ENCODE measurements at regions not wholly inside any gene's neighbourhood (a gene's known extent, or its start where the extent isn't known, plus 50 kb on each side); places are given as distances from the start of the nearest gene placed in this dataset.

DNA sequence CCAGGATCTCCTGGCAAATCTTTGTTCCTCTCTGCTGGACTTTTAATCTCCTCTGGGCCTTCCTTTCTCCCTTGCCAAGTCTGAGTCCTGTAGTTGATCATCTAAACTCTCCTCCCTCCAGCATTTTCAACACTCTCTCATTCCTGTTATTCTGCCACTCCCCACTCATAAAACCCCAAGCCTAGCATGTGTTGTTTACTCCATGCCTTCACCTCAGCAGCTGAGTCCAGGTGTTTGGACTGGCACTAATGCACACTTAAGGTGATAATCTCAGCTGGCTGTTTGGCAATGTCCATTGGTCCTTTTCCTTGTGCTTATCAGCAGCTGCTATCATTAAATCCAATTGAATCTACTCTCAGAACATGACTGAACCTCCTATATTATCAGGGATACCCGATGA is 876.8 kb upstream of the TENM4 start:
- H3K27me3 ChIP-seq, result no peaks in the 10 kb centered on the region
- no peak overlapping the region for H3K27ac ChIP-seq
- no peak for TF ChIP-seq CTCF (IDR thresholded peaks at IDR 0.05 in 4 of 5, conservative IDR thresholded peaks at IDR 0.05 in 1 of 5)
- H3K4me3 ChIP-seq, result no peak overlapping the region
- H3K9me3 ChIP-seq, result no peaks in the 10 kb centered on the region
- H3K36me3 ChIP-seq, result no peaks in the 10 kb centered on the region
- ATAC-seq, result no peak
- H3K4me1 ChIP-seq, result no peaks in the 10 kb centered on the region
- in situ Hi-C loops (cut with MboI; ENCODE audit: low sequenced_read_pairs in 4 of 4), result no loop called here
- intact Hi-C loops (cut with DNase I; ENCODE audit: low total_unique reads), result no loop called here
- no peak for DNase-seq

DNA sequence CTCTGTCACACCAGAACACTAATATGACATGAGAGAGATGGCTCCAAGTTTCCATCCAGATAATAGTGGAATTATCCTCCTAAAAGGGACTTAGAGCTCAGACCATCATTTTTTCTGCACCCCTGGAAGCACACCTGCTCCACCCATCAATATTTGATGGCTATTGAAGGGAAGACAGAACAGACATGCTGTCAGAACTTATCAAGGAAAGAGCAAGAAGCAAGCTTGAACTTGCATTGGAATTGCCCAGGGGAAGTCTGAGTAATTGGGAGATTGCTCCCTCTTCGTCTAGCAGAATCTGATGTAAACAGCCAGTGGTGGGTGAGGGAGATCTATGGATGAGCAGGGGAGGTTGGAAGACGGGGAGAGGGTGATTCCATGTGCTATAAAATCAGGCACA is 874.4 kb upstream of the TENM4 start:
- no peak for TF ChIP-seq POLR2A (IDR thresholded peaks at IDR 0.05)
- TF ChIP-seq CTCF (IDR thresholded peaks at IDR 0.05 in 4 of 5, conservative IDR thresholded peaks at IDR 0.05 in 1 of 5), result no peak
- H3K4me3 ChIP-seq, result no peak overlapping the region
- ATAC-seq (no peak), DNase-seq (no peak)
- H3K27ac ChIP-seq, result no peak overlapping the region
- H3K27me3 ChIP-seq, result no peaks in the 10 kb centered on the region
- in situ Hi-C loops (cut with MboI; ENCODE audit: low sequenced_read_pairs in 4 of 4), result no loop called here
- H3K4me1 ChIP-seq, result no peaks in the 10 kb centered on the region
- H3K9me3 ChIP-seq, result no peaks in the 10 kb centered on the region
- intact Hi-C loops (cut with DNase I; ENCODE audit: low total_unique reads), result no loop called here
- no peaks in the 10 kb centered on the region for H3K36me3 ChIP-seq

DNA sequence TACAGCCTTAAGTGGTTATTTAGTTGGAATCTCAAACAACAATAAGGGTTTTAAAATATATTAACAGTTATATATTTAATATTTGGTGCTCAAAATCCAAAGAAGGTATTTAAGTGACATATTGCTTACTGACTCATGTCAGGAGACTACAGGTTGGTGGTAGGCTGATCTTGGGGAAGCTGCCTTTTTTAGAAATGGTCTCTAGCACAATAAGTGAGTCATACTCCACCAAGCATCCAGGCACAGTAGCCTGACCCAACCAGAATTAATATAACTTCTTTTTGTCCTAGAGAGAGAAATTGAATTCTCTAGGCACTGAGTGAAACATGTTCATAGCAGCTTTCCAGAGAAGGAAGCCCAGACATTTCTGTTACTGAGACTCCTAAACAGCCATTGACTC is 868.5 kb upstream of the TENM4 start:
- ATAC-seq, result no peak

DNA sequence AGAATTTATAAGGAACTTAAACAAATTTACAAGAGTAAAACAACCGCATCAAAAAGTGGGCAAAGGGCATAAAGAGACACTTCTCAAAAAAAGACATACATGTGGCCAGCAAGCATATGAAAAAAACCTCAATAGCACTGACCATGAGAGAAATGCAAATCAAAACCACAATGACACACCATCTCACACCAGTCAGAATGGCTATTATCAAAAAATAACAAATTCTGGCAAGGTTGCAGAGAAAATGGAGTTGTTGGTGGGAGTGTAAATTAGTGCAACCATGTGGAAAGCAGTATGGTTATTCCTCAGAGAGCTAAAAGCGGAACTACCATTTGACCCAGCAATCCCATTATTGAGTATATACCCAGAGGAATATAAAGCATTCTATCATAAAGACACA is 866.8 kb upstream of the TENM4 start:
- H3K36me3 ChIP-seq, result no peaks in the 10 kb centered on the region
- TF ChIP-seq CTCF (IDR thresholded peaks at IDR 0.05 in 4 of 5, conservative IDR thresholded peaks at IDR 0.05 in 1 of 5) (no peak), POLR2A (IDR thresholded peaks at IDR 0.05) (no peak)
- ATAC-seq (no peak), DNase-seq (no peak)
- intact Hi-C loops (cut with DNase I; ENCODE audit: low total_unique reads) (no loop called here), in situ Hi-C loops (cut with MboI; ENCODE audit: low sequenced_read_pairs in 4 of 4) (no loop called here)
- no peaks in the 10 kb centered on the region for H3K4me1 ChIP-seq
- no peak overlapping the region for H3K27ac ChIP-seq
- no peaks in the 10 kb centered on the region for H3K9me3 ChIP-seq
- no peak overlapping the region for H3K4me3 ChIP-seq
- no peaks in the 10 kb centered on the region for H3K27me3 ChIP-seq

More for the DNA sequence above, 868.5 kb upstream of the TENM4 start:
- no peaks in the 10 kb centered on the region for H3K36me3 ChIP-seq
- H3K4me1 ChIP-seq, result no peaks in the 10 kb centered on the region
- intact Hi-C loops (cut with DNase I; ENCODE audit: low total_unique reads), result no loop called here
- in situ Hi-C loops (cut with MboI; ENCODE audit: low sequenced_read_pairs in 4 of 4), result no loop called here
- no peak for DNase-seq
- no peak for TF ChIP-seq CTCF (IDR thresholded peaks at IDR 0.05 in 4 of 5, conservative IDR thresholded peaks at IDR 0.05 in 1 of 5)
- no peak for TF ChIP-seq POLR2A (IDR thresholded peaks at IDR 0.05)
- no peaks in the 10 kb centered on the region for H3K9me3 ChIP-seq
- H3K27me3 ChIP-seq, result no peaks in the 10 kb centered on the region
- no peak overlapping the region for H3K4me3 ChIP-seq
- no peak overlapping the region for H3K27ac ChIP-seq

- intact Hi-C loops (cut with DNase I; ENCODE audit: low total_unique reads), result no loop called here
Measured at GRCh38 chr11:80297858-80298632, 857.2 kb upstream of the TENM4 start.

More at GRCh38 chr11:80297858-80298632, 857.2 kb upstream of the TENM4 start:
- H3K36me3 ChIP-seq, result no peaks in the 10 kb centered on the region
- in situ Hi-C loops (cut with MboI; ENCODE audit: low sequenced_read_pairs in 4 of 4), result no loop called here
- DNase-seq, result no peak
- ATAC-seq, result no peak
- H3K27me3 ChIP-seq, result no peaks in the 10 kb centered on the region
- TF ChIP-seq CTCF (IDR thresholded peaks at IDR 0.05 in 4 of 5, conservative IDR thresholded peaks at IDR 0.05 in 1 of 5) (no peak), POLR2A (IDR thresholded peaks at IDR 0.05) (no peak)
- H3K27ac ChIP-seq, result no peak overlapping the region
- H3K4me3 ChIP-seq, result no peak overlapping the region
- no peaks in the 10 kb centered on the region for H3K9me3 ChIP-seq
- H3K4me1 ChIP-seq, result no peaks in the 10 kb centered on the region

Measured in gastrocnemius medialis (tissue), 4 donors.